ENCODE measurements at regions not wholly inside any gene's neighbourhood (a gene's known extent, or its start where the extent isn't known, plus 50 kb on each side); places are given as distances from the start of the nearest gene placed in this dataset.

- no peak for TF ChIP-seq TAF1 (conservative IDR thresholded peaks at IDR 0.05)
- TF ChIP-seq SP1 (IDR thresholded peaks at IDR 0.05), result no peak
- TF ChIP-seq RXRA (IDR thresholded peaks at IDR 0.05), result no peak
- TF ChIP-seq HNF4G (IDR thresholded peaks at IDR 0.05), result no peak
- no peaks in the 10 kb centered on the region for H3K4me1 ChIP-seq (ENCODE audit: control insufficient read depth in 4 of 4, insufficient read depth in 4 of 4, low read length in 3 of 4)
- H3K36me3 ChIP-seq (ENCODE audit: control insufficient read depth in 4 of 4, insufficient read depth in 3 of 4, low read depth in 1 of 4, low read length in 3 of 4), result no peaks in the 10 kb centered on the region
- no peak overlapping the region for H3K27ac ChIP-seq (ENCODE audit: low read depth in 1 of 2, low read length in 2 of 2)
- H3K4me3 ChIP-seq (ENCODE audit: low read depth in 1 of 3, low read length in 3 of 3), result no peak overlapping the region
- H3K9ac ChIP-seq (ENCODE audit: low read depth in 1 of 2, low read length in 2 of 2), result no peak overlapping the region
- no peaks in the 10 kb centered on the region for H3K27me3 ChIP-seq (ENCODE audit: control insufficient read depth in 4 of 4, insufficient read depth in 4 of 4, low read length in 3 of 4)
- peaks cover 0 to 2% (median 0%) of the 10 kb centered on the region in 4 donors for H3K9me3 ChIP-seq (ENCODE audit: control insufficient read depth in 4 of 4, low read length in 3 of 4)
- 93% methylated on average over 1 of the region's 1 CpG for WGBS
- no peak for DNase-seq (ENCODE audit: low spot score)
These were observed 55.6 kb downstream of the PBDC1 start for GRCh38 chrX:76228499-76228898.

GRCh38 chrX:76248901-76249300, 76.0 kb downstream of the PBDC1 start:
- Histone ChIP-seq H3K36me3 (ENCODE audit: control insufficient read depth in 4 of 4, insufficient read depth in 3 of 4, low read depth in 1 of 4, low read length in 3 of 4) (no peaks in the 10 kb centered on the region), H3K27ac (ENCODE audit: low read depth in 1 of 2, low read length in 2 of 2) (no peak overlapping the region), H3K9ac (ENCODE audit: low read depth in 1 of 2, low read length in 2 of 2) (no peak overlapping the region), H3K9me3 (ENCODE audit: control insufficient read depth in 4 of 4, low read length in 3 of 4) (no peaks in the 10 kb centered on the region), H3K4me1 (ENCODE audit: control insufficient read depth in 4 of 4, insufficient read depth in 4 of 4, low read length in 3 of 4) (no peaks in the 10 kb centered on the region), H3K27me3 (ENCODE audit: control insufficient read depth in 4 of 4, insufficient read depth in 4 of 4, low read length in 3 of 4) (peaks cover 0 to 3% (median under 1%) of the 10 kb centered on the region in 4 donors), H3K4me3 (ENCODE audit: low read depth in 1 of 3, low read length in 3 of 3) (no peak overlapping the region)
- TF ChIP-seq ATF3 (IDR thresholded peaks at IDR 0.05), result no peak
- peak; percentile 23 for TF ChIP-seq REST (IDR thresholded peaks at IDR 0.05)
- 63% methylated on average over 2 of the region's 2 CpGs for WGBS
- DNase-seq (ENCODE audit: low spot score), result no peak

GRCh38 chrX:76253432-76253831, 80.6 kb downstream of the PBDC1 start:
- no peak overlapping the region for H3K4me3 ChIP-seq (ENCODE audit: low read depth in 1 of 3, low read length in 3 of 3)
- WGBS, result 24% methylated on average over 3 of the region's 3 CpGs
- H3K9me3 ChIP-seq (ENCODE audit: control insufficient read depth in 4 of 4, low read length in 3 of 4), result no peaks in the 10 kb centered on the region
- no peak overlapping the region for H3K9ac ChIP-seq (ENCODE audit: low read depth in 1 of 2, low read length in 2 of 2)
- H3K36me3 ChIP-seq (ENCODE audit: control insufficient read depth in 4 of 4, insufficient read depth in 3 of 4, low read depth in 1 of 4, low read length in 3 of 4), result no peaks in the 10 kb centered on the region
- H3K4me1 ChIP-seq (ENCODE audit: control insufficient read depth in 4 of 4, insufficient read depth in 4 of 4, low read length in 3 of 4), result no peaks in the 10 kb centered on the region
- no peak overlapping the region for H3K27ac ChIP-seq (ENCODE audit: low read depth in 1 of 2, low read length in 2 of 2)
- DNase-seq (ENCODE audit: low spot score), result no peak
- TF ChIP-seq CTCF (IDR thresholded peaks at IDR 0.05; ENCODE audit: low read depth, low read length, missing input control) (peak; percentile 33), SP1 (IDR thresholded peaks at IDR 0.05) (no peak), RAD21 (IDR thresholded peaks at IDR 0.05) (peak; percentile 72 to 82)
- H3K27me3 ChIP-seq (ENCODE audit: control insufficient read depth in 4 of 4, insufficient read depth in 4 of 4, low read length in 3 of 4), result peaks cover 0 to 3% (median 0%) of the 10 kb centered on the region in 4 donors
